ENCODE measurements at regions not wholly inside any gene's neighbourhood (a gene's known extent, or its start where the extent isn't known, plus 50 kb on each side); places are given as distances from the start of the nearest gene placed in this dataset.
"Not testable (repeated sequence)": the region's sequence is repeated elsewhere in the genome, so short reads cannot be mapped to it uniquely, and the experiment has no call there.

- no peak for DNase-seq (ENCODE audit: low read depth)
Observed at GRCh38 chr4:57877047-57877458, 766.9 kb upstream of the IGFBP7 start.

- no peak for DNase-seq (ENCODE audit: low read depth)
Observed at GRCh38 chr4:57875829-57876392, 765.7 kb upstream of the IGFBP7 start.

- DNase-seq (ENCODE audit: low read depth), result no peak
Observed at GRCh38 chr4:57866468-57867171, 756.4 kb upstream of the IGFBP7 start.

- no peak for DNase-seq (ENCODE audit: low read depth)
Observed at GRCh38 chr4:57865264-57865663, 755.1 kb upstream of the IGFBP7 start.

GRCh38 chr4:57854748-57855147 lies 744.6 kb upstream of the IGFBP7 start:
- no peak for DNase-seq (ENCODE audit: low read depth)

GRCh38 chr4:57850141-57850540 lies 740.0 kb upstream of the IGFBP7 start:
- no peak for DNase-seq (ENCODE audit: low read depth)

GRCh38 chr4:57832083-57832482 lies 721.9 kb upstream of the IGFBP7 start:
- no peak for DNase-seq (ENCODE audit: low read depth)

GRCh38 chr4:57789666-57790065 lies 679.5 kb upstream of the IGFBP7 start:
- DNase-seq (ENCODE audit: low read depth), result no peak

GRCh38 chr4:57777876-57778275 lies 667.7 kb upstream of the IGFBP7 start:
- no peak for DNase-seq (ENCODE audit: low read depth)

GRCh38 chr4:57774681-57775080 lies 664.5 kb upstream of the IGFBP7 start:
- no peak for DNase-seq (ENCODE audit: low read depth)

GRCh38 chr4:57774171-57774570 lies 664.0 kb upstream of the IGFBP7 start:
- no peak for DNase-seq (ENCODE audit: low read depth)

GRCh38 chr4:57766341-57766740 lies 656.2 kb upstream of the IGFBP7 start:
- DNase-seq (ENCODE audit: low read depth), result no peak

GRCh38 chr4:57764856-57765255 lies 654.7 kb upstream of the IGFBP7 start:
- DNase-seq (ENCODE audit: low read depth), result no peak

- no peak for DNase-seq (ENCODE audit: low read depth)
Observed at GRCh38 chr4:57763070-57763469, 652.9 kb upstream of the IGFBP7 start.

- no peak for DNase-seq (ENCODE audit: low read depth)
Observed at GRCh38 chr4:57740625-57741190, 630.5 kb upstream of the IGFBP7 start.

- no peak for DNase-seq (ENCODE audit: low read depth)
Observed at GRCh38 chr4:57736781-57737180, 626.6 kb upstream of the IGFBP7 start.

- DNase-seq (ENCODE audit: low read depth), result no peak
Observed at GRCh38 chr4:57734104-57734670, 624.0 kb upstream of the IGFBP7 start.

GRCh38 chr4:57729775-57730570 lies 619.8 kb upstream of the IGFBP7 start:
- DNase-seq (ENCODE audit: low read depth), result not testable (repeated sequence)

- DNase-seq (ENCODE audit: low read depth), result no peak
Observed at GRCh38 chr4:57726154-57726553, 616.0 kb upstream of the IGFBP7 start.

- DNase-seq (ENCODE audit: low read depth), result no peak
Observed at GRCh38 chr4:57719456-57719855, 609.3 kb upstream of the IGFBP7 start.

- DNase-seq (ENCODE audit: low read depth), result not testable (repeated sequence)
Observed at GRCh38 chr4:57714313-57714712, 604.1 kb upstream of the IGFBP7 start.

- DNase-seq (ENCODE audit: low read depth), result no peak
Observed at GRCh38 chr4:57710053-57710452, 599.9 kb upstream of the IGFBP7 start.

Data from LHCN-M2 (cell line).